Liver (tissue), 3 donors: ENCODE measurements at regions not wholly inside any gene's neighbourhood (a gene's known extent, or its start where the extent isn't known, plus 50 kb on each side); places are given as distances from the start of the nearest gene placed in this dataset.
"Not testable (repeated sequence)": the region's sequence is repeated elsewhere in the genome, so short reads cannot be mapped to it uniquely, and the experiment has no call there.

Source experiments
- CTCF ChIP-seq: fragments of 150-350 bp; IDR thresholded peaks from 2 replicates; pipeline ENCODE4 v1.5.1; 2017; ENCODE audit warnings: improper control_type of control experiment, low read depth, low read length; ENCODE audit not compliant: missing input control
- FOXA1 ChIP-seq: IDR thresholded peaks from 2 replicates; pipeline ENCODE4 v1.6.1; 2016; ENCODE audit warnings: antibody characterized with exemption
- JUND ChIP-seq, 2 donors: IDR thresholded peaks; 2 replicates each; pipeline ENCODE4 v1.6.1; 2016; ENCODE audit warnings: antibody characterized with exemption in 2 of 2
- MAX ChIP-seq: IDR thresholded peaks from 2 replicates; pipeline ENCODE4 v1.6.1; 2016; ENCODE audit warnings: antibody characterized with exemption
- RAD21 ChIP-seq, 2 donors: IDR thresholded peaks; 2 replicates each; pipeline ENCODE4 v1.6.1; 2016; ENCODE audit warnings: antibody characterized with exemption in 2 of 2, mild to moderate bottlenecking in 2 of 2
- RXRA ChIP-seq, 2 donors: IDR thresholded peaks; 2 replicates each; pipeline ENCODE4 v1.6.1; 2017 to 2018; ENCODE audit warnings: antibody characterized with exemption in 2 of 2, mild to moderate bottlenecking in 1 of 2
- SP1 ChIP-seq: IDR thresholded peaks from 2 replicates; pipeline ENCODE4 v1.6.1; 2018; ENCODE audit warnings: antibody characterized with exemption, mild to moderate bottlenecking
- YY1 ChIP-seq: IDR thresholded peaks from 2 replicates; pipeline ENCODE4 v1.6.1; 2016; ENCODE audit warnings: antibody characterized with exemption, mild to moderate bottlenecking
- ZBTB33 ChIP-seq: IDR thresholded peaks from 2 replicates; pipeline ENCODE4 v1.6.1; 2016; ENCODE audit warnings: antibody characterized with exemption
- donor health status: healthy.
- donor health status: healthy.

GRCh38 chr6:61532749-61533148, 753.3 kb downstream of the KHDRBS2 start:
- TF ChIP-seq CTCF; FOXA1; MAX; RAD21 (IDR thresholded peaks at IDR 0.05); RXRA (IDR thresholded peaks at IDR 0.05); SP1; JUND (IDR thresholded peaks at IDR 0.05); ZBTB33; YY1: not testable (repeated sequence)
